ENCODE measurements at regions not wholly inside any gene's neighbourhood (a gene's known extent, or its start where the extent isn't known, plus 50 kb on each side); places are given as distances from the start of the nearest gene placed in this dataset.
"Not testable (repeated sequence)": the region's sequence is repeated elsewhere in the genome, so short reads cannot be mapped to it uniquely, and the experiment has no call there.

- H4K5ac ChIP-seq (ENCODE audit: insufficient read length, low read depth, low read length); H2BK20ac ChIP-seq (ENCODE audit: low read length); POLR2A ChIA-PET (ENCODE audit: partially characterized antibody); H3K9me3 ChIP-seq (ENCODE audit: insufficient read depth in 2 of 2, low read depth in 1 of 2, low read length in 1 of 2); H3K4me1 ChIP-seq (replicated peaks in 1 of 4; ENCODE audit: control insufficient read depth in 3 of 4, insufficient read depth in 4 of 4, low read length in 3 of 4); H3K4ac ChIP-seq (replicated peaks; ENCODE audit: insufficient read length, low read depth, low read length); H3K23ac ChIP-seq (ENCODE audit: insufficient read length); DNase-seq (ENCODE audit: low read depth in 1 of 2, low spot score in 2 of 2); FAIRE-seq; H3K36me3 ChIP-seq (ENCODE audit: control insufficient read depth in 2 of 4, insufficient read depth in 4 of 4, low read length in 3 of 4); H3K27me3 ChIP-seq (replicated peaks in 1 of 4; ENCODE audit: control insufficient read depth in 3 of 4, extremely low read depth in 1 of 4, insufficient read depth in 3 of 4, low read length in 3 of 4); H4K91ac ChIP-seq (replicated peaks; ENCODE audit: insufficient read length, low read length); H4K20me1 ChIP-seq (replicated peaks in 1 of 2; ENCODE audit: control insufficient read depth in 1 of 2, insufficient read depth in 2 of 2, low read length in 2 of 2); H3K14ac ChIP-seq (ENCODE audit: insufficient read length); H3K4me3 ChIP-seq (ENCODE audit: extremely low read depth in 1 of 4, insufficient read depth in 2 of 4, low read depth in 3 of 4, low read length in 4 of 4); H2BK12ac ChIP-seq (ENCODE audit: low read depth, low read length); H3K79me2 ChIP-seq (ENCODE audit: control insufficient read depth in 1 of 2, insufficient read depth in 2 of 2, low read length in 2 of 2); H2AK5ac ChIP-seq (ENCODE audit: low read depth, low read length); H3K23me2 ChIP-seq (ENCODE audit: low read depth, low read length); H4K8ac ChIP-seq (ENCODE audit: extremely low read depth, insufficient read depth, low read length); CTCF ChIA-PET (ENCODE audit: partially characterized antibody); H3K9ac ChIP-seq (replicated peaks in 1 of 4; ENCODE audit: extremely low read depth in 1 of 4, low read depth in 3 of 4, low read length in 3 of 4); H3K18ac ChIP-seq (ENCODE audit: extremely low read depth, low read length); H2AFZ ChIP-seq (ENCODE audit: low read length); H2BK5ac ChIP-seq (ENCODE audit: low read depth, low read length); H3K56ac ChIP-seq (replicated peaks; ENCODE audit: insufficient read length, low read depth, low read length); H2BK120ac ChIP-seq (replicated peaks; ENCODE audit: low read depth, low read length); H3K27ac ChIP-seq (ENCODE audit: low read depth, low read length); H3K79me1 ChIP-seq (ENCODE audit: low read depth, low read length); H3K4me2 ChIP-seq (ENCODE audit: insufficient read depth in 1 of 2, low read depth in 2 of 2, low read length in 2 of 2); H2BK15ac ChIP-seq (ENCODE audit: low read length): not testable (repeated sequence)
- 96% methylated on average over 31 of the region's 37 CpGs; no CpG with 5 or more reads in 1 of the 2 experiments for WGBS, 2 experiments (ENCODE audit: extremely low coverage in 1 of 2, insufficient coverage in 1 of 2, insufficient read length in 1 of 2, insufficient replicate concordance in 2 of 2, low coverage in 1 of 2, low lambda C conversion rate in 2 of 2, missing lambda C conversion rate in 1 of 2)
Observed at GRCh38 chr4:30092420-30093128, 627.6 kb upstream of the PCDH7 start.
